Esophagus squamous epithelium (tissue), 5 donors: ENCODE measurements at regions not wholly inside any gene's neighbourhood (a gene's known extent, or its start where the extent isn't known, plus 50 kb on each side); places are given as distances from the start of the nearest gene placed in this dataset.

Experiments used
- DNase-seq: peaks from one replicate; lab custom pipeline; 2025; lab: John Stamatoyannopoulos, UW
- H3K27ac ChIP-seq, 4 donors: fragments of 200-600 bp; sonication (generic); one replicate each; pipeline ENCODE4 v1.5.1; 2016 to 2019; ENCODE audit warnings: mild to moderate bottlenecking in 1 of 4
- H3K27me3 ChIP-seq, 4 donors: fragments of 200-600 bp; sonication (generic); 1 replicate in 3 of 4; 2 replicates in 1 of 4; pipeline versions ENCODE4 v1.5.1 to v1.6.0; 2017 to 2021; ENCODE audit warnings: antibody characterized with exemption in 1 of 4
- H3K36me3 ChIP-seq, 3 donors: fragments of 200-600 bp; sonication (generic); one replicate each; pipeline ENCODE4 v1.5.1; 2016 to 2019
- H3K4me1 ChIP-seq, 3 donors: fragments of 200-600 bp; sonication (generic); one replicate each; pipeline ENCODE4 v1.5.1; 2017 to 2019
- H3K4me3 ChIP-seq, 4 donors: fragments of 200-600 bp; sonication (generic); 1 replicate in 3 of 4; 2 replicates in 1 of 4; pipeline ENCODE4 v1.5.1; 2016 to 2019; ENCODE audit warnings: mild to moderate bottlenecking in 2 of 4, moderate library complexity in 1 of 4
- H3K9me3 ChIP-seq, 3 donors: fragments of 200-600 bp; sonication (generic); one replicate each; pipeline ENCODE4 v1.5.1; 2016 to 2019
- POLR2A ChIP-seq, 4 donors: fragments of 450-650 bp; IDR thresholded peaks; one replicate each; pipeline ENCODE4 v1.6.1; 2017; ENCODE audit warnings: antibody characterized with exemption in 4 of 4, mild to moderate bottlenecking in 4 of 4, moderate library complexity in 3 of 4
- WGBS, 2 donors: methylation state at CpG; one replicate each; pipeline ENCODE4 v1.1.5; 2018; 5-methylcytosine and 5-hydroxymethylcytosine counted together
- intact Hi-C: fragments of 100-400 bp; cut with DNase I; formaldehyde crosslinking; loops from one replicate; pipeline ENCODE4 v1.15.0; 2022
- TF ChIP-seq, protein P1 (sequence below), 6 experiments: fragments of 450-650 bp in 4 of 6; fragments of 200-600 bp in 2 of 6; sonication (generic) in 2 of 6; IDR thresholded peaks; one replicate each; pipeline ENCODE4 v1.5.1; 2016 to 2019; ENCODE audit warnings: antibody characterized with exemption in 6 of 6, mild to moderate bottlenecking in 4 of 6, moderate library complexity in 4 of 6
- donor health status: DM: yes; HTN: yes; CAD: no.

DNA sequence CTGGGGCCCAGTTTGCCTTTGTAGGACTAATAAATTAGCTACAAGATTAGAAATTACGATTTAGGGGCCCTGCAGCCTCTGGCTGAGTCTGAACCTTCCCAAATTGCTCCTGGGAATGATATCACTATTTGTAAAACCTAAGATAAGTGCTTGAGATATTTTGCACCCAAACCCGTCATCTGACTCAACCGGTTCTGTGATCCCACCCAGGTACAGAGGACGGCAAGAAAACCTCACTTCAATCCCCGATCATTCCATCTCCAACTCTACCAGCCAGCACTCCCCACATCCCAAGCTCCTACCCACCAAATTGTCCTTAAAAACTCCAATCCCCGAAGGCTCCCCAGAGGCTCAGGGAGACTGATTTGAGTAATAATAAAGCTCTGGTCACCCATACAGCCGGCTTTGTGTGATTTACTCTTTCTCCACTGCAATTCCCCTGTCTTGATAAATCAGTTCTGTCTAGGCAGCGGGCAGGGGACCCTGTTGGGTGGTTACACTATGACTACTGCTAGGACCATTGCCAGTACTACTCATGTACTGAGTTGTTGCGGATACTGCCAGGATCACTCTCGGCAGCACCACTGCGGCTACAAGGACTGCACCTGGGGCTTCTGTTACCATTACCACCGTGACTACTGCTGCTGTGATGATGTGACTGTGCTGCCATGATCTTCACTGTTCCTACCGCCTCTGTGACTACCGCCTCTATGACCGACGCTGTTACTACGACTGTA lies 73.1 kb downstream of the IRF8 start:
- Histone ChIP-seq H3K4me1 (no peaks in the 10 kb centered on the region), H3K9me3 (no peaks in the 10 kb centered on the region), H3K36me3 (no peaks in the 10 kb centered on the region), H3K4me3 (no peak overlapping the region), H3K27me3 (peaks cover 0 to 44% (median 0%) of the 10 kb centered on the region in 4 donors), H3K27ac (no peak overlapping the region)
- 88 to 91% methylated on average over 13 to 17 of the region's 17 CpGs for WGBS, 2 donors
- TF ChIP-seq, protein P1, sequence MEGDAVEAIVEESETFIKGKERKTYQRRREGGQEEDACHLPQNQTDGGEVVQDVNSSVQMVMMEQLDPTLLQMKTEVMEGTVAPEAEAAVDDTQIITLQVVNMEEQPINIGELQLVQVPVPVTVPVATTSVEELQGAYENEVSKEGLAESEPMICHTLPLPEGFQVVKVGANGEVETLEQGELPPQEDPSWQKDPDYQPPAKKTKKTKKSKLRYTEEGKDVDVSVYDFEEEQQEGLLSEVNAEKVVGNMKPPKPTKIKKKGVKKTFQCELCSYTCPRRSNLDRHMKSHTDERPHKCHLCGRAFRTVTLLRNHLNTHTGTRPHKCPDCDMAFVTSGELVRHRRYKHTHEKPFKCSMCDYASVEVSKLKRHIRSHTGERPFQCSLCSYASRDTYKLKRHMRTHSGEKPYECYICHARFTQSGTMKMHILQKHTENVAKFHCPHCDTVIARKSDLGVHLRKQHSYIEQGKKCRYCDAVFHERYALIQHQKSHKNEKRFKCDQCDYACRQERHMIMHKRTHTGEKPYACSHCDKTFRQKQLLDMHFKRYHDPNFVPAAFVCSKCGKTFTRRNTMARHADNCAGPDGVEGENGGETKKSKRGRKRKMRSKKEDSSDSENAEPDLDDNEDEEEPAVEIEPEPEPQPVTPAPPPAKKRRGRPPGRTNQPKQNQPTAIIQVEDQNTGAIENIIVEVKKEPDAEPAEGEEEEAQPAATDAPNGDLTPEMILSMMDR (IDR thresholded peaks at IDR 0.05) = no peak
- intact Hi-C loops = no loop called here
- no peak for DNase-seq

DNA sequence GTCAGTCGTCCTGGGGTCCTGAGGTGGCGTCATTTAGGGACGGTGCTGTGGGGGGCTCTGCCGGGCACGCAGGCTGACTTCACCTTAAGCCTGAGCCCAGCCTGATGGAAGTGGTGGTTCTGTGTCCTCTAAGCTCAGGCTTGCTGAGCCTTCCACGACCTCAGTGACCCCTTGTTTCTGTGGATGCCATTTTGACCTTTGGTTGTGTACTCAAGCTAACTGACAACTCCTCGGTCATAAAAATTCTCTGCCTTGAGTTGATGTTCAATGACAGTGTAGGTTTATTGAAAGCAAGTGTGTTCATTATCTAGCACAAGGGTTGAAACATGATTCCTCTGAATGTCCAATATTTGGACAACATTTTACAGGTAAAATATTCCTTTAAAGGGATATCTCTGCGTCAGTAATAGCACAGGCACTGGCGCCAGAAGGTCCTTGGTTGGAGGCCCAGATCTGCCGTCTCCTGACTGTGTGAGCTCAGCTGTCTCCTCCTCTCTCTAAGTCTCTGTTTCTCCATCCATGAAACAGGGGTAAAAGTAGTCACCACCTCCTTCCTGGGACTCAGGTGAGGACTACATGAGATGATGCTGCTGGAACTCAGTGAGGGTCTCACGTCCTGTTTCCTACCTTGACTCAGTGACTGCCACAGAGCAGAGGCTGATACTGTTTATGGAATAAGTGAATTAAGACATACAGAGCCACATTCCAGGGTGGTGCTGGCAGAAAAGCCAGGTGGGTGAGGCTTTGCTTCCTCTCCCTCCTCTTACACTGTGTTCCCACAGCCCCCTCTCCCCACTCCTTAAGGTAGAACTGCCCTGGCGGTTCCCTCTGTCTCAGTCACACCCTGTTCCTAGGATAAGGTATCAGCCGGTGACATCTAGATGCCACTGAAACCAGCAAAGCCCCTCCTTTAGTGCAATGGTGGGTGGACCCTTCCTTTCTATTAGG lies 75.7 kb downstream of the IRF8 start:
- WGBS, 2 donors = 58 to 68% methylated on average over 8 to 12 of the region's 13 CpGs
- DNase-seq = no peak
- intact Hi-C loops = no loop called here

DNA sequence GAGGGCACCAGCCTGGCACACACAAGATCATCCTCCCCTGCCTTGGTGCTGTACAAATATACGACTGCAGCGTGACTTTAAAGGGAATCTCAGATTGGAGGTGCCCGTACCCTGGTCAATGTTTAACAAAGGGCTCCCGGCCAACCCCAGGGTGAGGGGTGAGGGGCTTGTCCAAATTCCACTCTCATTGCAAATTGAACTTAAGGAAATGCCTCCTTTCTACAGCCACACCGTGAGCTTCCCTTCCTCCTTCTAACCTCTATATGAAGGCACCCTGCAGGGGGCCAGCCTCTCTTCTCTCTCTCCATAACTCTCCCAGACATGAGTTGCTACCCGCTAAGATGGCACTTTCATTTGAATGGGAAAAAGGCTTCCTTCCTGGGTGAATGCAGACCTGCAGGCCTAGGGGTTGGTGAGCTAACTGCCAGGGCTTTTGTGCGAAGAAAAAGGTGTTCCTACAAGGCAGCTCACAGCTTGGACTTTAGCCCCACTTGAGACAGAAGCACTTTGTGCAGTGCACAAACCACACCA lies 76.6 kb downstream of the IRF8 start:
- Histone ChIP-seq H3K36me3 (no peaks in the 10 kb centered on the region), H3K9me3 (no peaks in the 10 kb centered on the region), H3K27ac (no peak overlapping the region), H3K4me3 (no peak overlapping the region), H3K27me3 (peaks cover 0 to 40% (median 0%) of the 10 kb centered on the region in 4 donors), H3K4me1 (no peaks in the 10 kb centered on the region)
- intact Hi-C loops = no loop called here
- DNase-seq = no peak
- TF ChIP-seq POLR2A (IDR thresholded peaks at IDR 0.05) = no peak
- TF ChIP-seq, protein P1 (IDR thresholded peaks at IDR 0.05) = no peak
- WGBS, 2 donors = 52 to 57% methylated on average over 6 to 7 of the region's 7 CpGs

More for the DNA sequence above, 75.7 kb downstream of the IRF8 start:
- TF ChIP-seq POLR2A (IDR thresholded peaks at IDR 0.05) = no peak
- TF ChIP-seq, protein P1 (IDR thresholded peaks at IDR 0.05) = no peak
- Histone ChIP-seq H3K27me3 (peaks cover 0 to 42% (median 0%) of the 10 kb centered on the region in 4 donors), H3K27ac (no peak overlapping the region), H3K36me3 (no peaks in the 10 kb centered on the region), H3K4me3 (no peak overlapping the region), H3K9me3 (no peaks in the 10 kb centered on the region), H3K4me1 (no peaks in the 10 kb centered on the region)

DNA sequence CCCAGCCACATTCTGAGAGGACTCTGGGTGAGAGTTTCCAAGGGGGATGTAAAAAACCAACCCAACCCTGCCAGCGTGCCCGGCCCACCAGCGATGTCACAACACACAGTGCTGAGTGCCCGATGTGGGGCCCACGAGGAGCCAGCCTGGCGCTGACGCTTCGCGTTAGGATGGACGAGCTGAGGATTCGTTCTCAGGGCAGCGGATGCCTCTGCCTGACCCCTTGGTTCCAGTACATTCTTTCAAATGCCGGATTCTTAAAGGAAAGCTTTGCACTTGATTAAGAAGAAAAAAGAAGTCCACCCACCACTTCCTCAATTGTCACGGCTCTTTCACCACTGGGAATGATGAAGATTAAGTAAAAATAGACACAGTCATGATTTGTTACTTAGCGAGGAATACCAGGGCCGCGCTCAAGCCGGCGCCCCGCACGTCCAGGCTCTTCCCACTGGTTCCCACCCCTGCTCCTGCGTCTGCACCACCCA lies 79.4 kb downstream of the IRF8 start:
- intact Hi-C loops = no loop called here
- 54 to 71% methylated on average over 14 to 20 of the region's 22 CpGs for WGBS, 2 donors
- H3K4me3 ChIP-seq = no peak overlapping the region
- no peaks in the 10 kb centered on the region for H3K4me1 ChIP-seq
- DNase-seq = no peak
- H3K36me3 ChIP-seq = no peaks in the 10 kb centered on the region
- peaks cover 0 to 53% (median 0%) of the 10 kb centered on the region in 4 donors for H3K27me3 ChIP-seq
- H3K27ac ChIP-seq = peak overlapping the region in 1 of 4 donors; percentile 14
- TF ChIP-seq, protein P1 (IDR thresholded peaks at IDR 0.05) = no peak
- no peak for TF ChIP-seq POLR2A (IDR thresholded peaks at IDR 0.05)
- no peaks in the 10 kb centered on the region for H3K9me3 ChIP-seq
